ENCODE measurements at regions not wholly inside any gene's neighbourhood (a gene's known extent, or its start where the extent isn't known, plus 50 kb on each side); places are given as distances from the start of the nearest gene placed in this dataset.

- POLR2A ChIA-PET: interaction anchor here (0.6 kb wide), 1 partner anchor 11 kb away, joined by 3 read pairs; no protein-coding TSS in a partner anchor
- ATAC-seq (ENCODE audit: low read depth): no peak
- TF ChIP-seq CTCF (IDR thresholded peaks at IDR 0.05): no peak
- H3K27ac Mint-ChIP-seq: no peak overlapping the region
- no peaks in the 10 kb centered on the region for H3K36me3 Mint-ChIP-seq (ENCODE audit: low read depth)
- H3K9me3 Mint-ChIP-seq: no peaks in the 10 kb centered on the region
- peaks cover 1% of the 10 kb centered on the region for H3K27me3 Mint-ChIP-seq
- no peaks in the 10 kb centered on the region for H3K4me1 Mint-ChIP-seq
- DNase-seq: no peak
- intact Hi-C loops (cut with micrococcal nuclease): no loop called here
- no peak overlapping the region for H3K4me3 Mint-ChIP-seq
- CTCF ChIA-PET: no interaction called here
These were observed 145.2 kb upstream of the KRR1 start for GRCh38 chr12:75656648-75657047.

- no peak for ATAC-seq (ENCODE audit: low read depth)
- H3K27me3 Mint-ChIP-seq: peaks cover 1% of the 10 kb centered on the region
- TF ChIP-seq CTCF (IDR thresholded peaks at IDR 0.05): no peak
These were observed 144.8 kb upstream of the KRR1 start for GRCh38 chr12:75656210-75656609.

GRCh38 chr12:75655315-75655806, 144.0 kb upstream of the KRR1 start:
- Mint-ChIP-seq H3K27me3 (peaks cover 1% of the 10 kb centered on the region), H3K4me3 (no peak overlapping the region), H3K9me3 (no peaks in the 10 kb centered on the region), H3K4me1 (no peaks in the 10 kb centered on the region), H3K36me3 (ENCODE audit: low read depth) (no peaks in the 10 kb centered on the region), H3K27ac (no peak overlapping the region)
- CTCF ChIA-PET: no interaction called here
- DNase-seq (no peak), ATAC-seq (ENCODE audit: low read depth) (no peak)
- no peak for TF ChIP-seq CTCF (IDR thresholded peaks at IDR 0.05)
- intact Hi-C loops (cut with micrococcal nuclease): no loop called here
- POLR2A ChIA-PET: no interaction called here

More at GRCh38 chr12:75656210-75656609, 144.8 kb upstream of the KRR1 start:
- Mint-ChIP-seq H3K4me3 (no peak overlapping the region), H3K4me1 (no peaks in the 10 kb centered on the region), H3K36me3 (ENCODE audit: low read depth) (no peaks in the 10 kb centered on the region), H3K9me3 (no peaks in the 10 kb centered on the region), H3K27ac (no peak overlapping the region)
- ChIA-PET CTCF (no interaction called here), POLR2A (interaction anchor here (0.6 kb wide), 1 partner anchor 10 kb away, joined by 3 read pairs; no protein-coding TSS in a partner anchor)
- no peak for DNase-seq
- intact Hi-C loops (cut with micrococcal nuclease): no loop called here

- Mint-ChIP-seq H3K27me3 (peaks cover 1% of the 10 kb centered on the region), H3K4me1 (no peaks in the 10 kb centered on the region), H3K36me3 (ENCODE audit: low read depth) (no peaks in the 10 kb centered on the region), H3K27ac (no peak overlapping the region), H3K4me3 (no peak overlapping the region), H3K9me3 (no peaks in the 10 kb centered on the region)
- DNase-seq (no peak), ATAC-seq (ENCODE audit: low read depth) (no peak)
- no peak for TF ChIP-seq CTCF (IDR thresholded peaks at IDR 0.05)
- intact Hi-C loops (cut with micrococcal nuclease): no loop called here
- CTCF ChIA-PET: no interaction called here
- POLR2A ChIA-PET: no interaction called here
These were observed 139.9 kb upstream of the KRR1 start for GRCh38 chr12:75651342-75651695.

- POLR2A ChIA-PET: no interaction called here
- no peaks in the 10 kb centered on the region for H3K4me1 Mint-ChIP-seq
- CTCF ChIA-PET: no interaction called here
- ATAC-seq (ENCODE audit: low read depth): no peak
- H3K27me3 Mint-ChIP-seq: peaks cover 1% of the 10 kb centered on the region
- no peaks in the 10 kb centered on the region for H3K9me3 Mint-ChIP-seq
- DNase-seq: no peak
- no peak overlapping the region for H3K27ac Mint-ChIP-seq
- TF ChIP-seq CTCF (IDR thresholded peaks at IDR 0.05): no peak
- H3K36me3 Mint-ChIP-seq (ENCODE audit: low read depth): no peaks in the 10 kb centered on the region
- no peak overlapping the region for H3K4me3 Mint-ChIP-seq
- intact Hi-C loops (cut with micrococcal nuclease): no loop called here
These were observed 139.4 kb upstream of the KRR1 start for GRCh38 chr12:75650595-75651341.
